Upper lobe of left lung (tissue), 6 donors: ENCODE measurements at regions not wholly inside any gene's neighbourhood (a gene's known extent, or its start where the extent isn't known, plus 50 kb on each side); places are given as distances from the start of the nearest gene placed in this dataset.

ENCODE experiments used
- ATAC-seq, 2 donors: fragments of 200-7000 bp; cut with Tn5 transposase; one replicate each; pipeline ENCODE4 v1.9.1; 2022; ENCODE audit warnings: mild to moderate bottlenecking in 2 of 2, moderate library complexity in 2 of 2; ENCODE audit not compliant: low FRiP score in 2 of 2
- DNase-seq, 2 donors: peaks; one replicate each; pipeline ENCODE4 v3.0.0-alpha.2; 2019 to 2020
- H3K27ac ChIP-seq, 4 donors: fragments of 200-600 bp; sonication (generic); one replicate each; pipeline ENCODE4 v1.5.1; 2016 to 2019
- H3K27me3 ChIP-seq, 4 donors: fragments of 200-600 bp; sonication (generic); one replicate each; pipeline ENCODE4 v1.5.1; 2017 to 2019
- H3K36me3 ChIP-seq, 4 donors: fragments of 200-600 bp; sonication (generic); one replicate each; pipeline ENCODE4 v1.5.1; 2016 to 2019
- H3K4me1 ChIP-seq, 4 donors: fragments of 200-600 bp; sonication (generic); one replicate each; pipeline ENCODE4 v1.5.1; 2018 to 2019
- H3K4me3 ChIP-seq, 4 donors: fragments of 200-600 bp; sonication (generic); one replicate each; pipeline ENCODE4 v1.5.1; 2017 to 2019; ENCODE audit warnings: mild to moderate bottlenecking in 2 of 4, moderate library complexity in 1 of 4
- H3K9me3 ChIP-seq, 4 donors: fragments of 200-600 bp; sonication (generic); one replicate each; pipeline ENCODE4 v1.5.1; 2018 to 2019
- CTCF ChIP-seq, 6 experiments: fragments of 450-650 bp in 4 of 6; fragments of 200-600 bp in 2 of 6; sonication (generic) in 2 of 6; IDR thresholded peaks; one replicate each; pipeline ENCODE4 v1.5.1; 2016 to 2019; ENCODE audit warnings: antibody characterized with exemption in 6 of 6
- EP300 ChIP-seq, 4 donors: sonication (generic); formaldehyde crosslinking; IDR thresholded peaks; one replicate each; pipeline ENCODE4 v1.5.1; 2017; ENCODE audit warnings: antibody characterized with exemption in 4 of 4, control low read depth in 2 of 4
- POLR2A ChIP-seq, 4 donors: fragments of 450-650 bp; IDR thresholded peaks; one replicate each; pipeline ENCODE4 v1.5.1; 2016 to 2017; ENCODE audit warnings: antibody characterized with exemption in 4 of 4, mild to moderate bottlenecking in 2 of 4
- POLR2AphosphoS5 ChIP-seq, 2 donors: sonication (generic); formaldehyde crosslinking; IDR thresholded peaks; one replicate each; pipeline ENCODE4 v1.5.1; 2017; ENCODE audit warnings: antibody characterized with exemption in 2 of 2
- WGBS, 2 donors: methylation state at CpG; one replicate each; pipeline ENCODE4 v1.1.5; 2017 to 2018; 5-methylcytosine and 5-hydroxymethylcytosine counted together
- donor health status: DM: no; HTN: no; CAD: no; lungs with moderate emphysema.
- donor health status: DM: no; HTN: yes; CAD: no; lungs with severe emphysema.

- Histone ChIP-seq H3K9me3 (no peaks in the 10 kb centered on the region), H3K4me1 (no peaks in the 10 kb centered on the region), H3K4me3 (no peak overlapping the region)
These were observed 722.5 kb upstream of the PRKX start for GRCh38 chrX:4435905-4436304.

GRCh38 chrX:4397471-4397870 lies 684.0 kb upstream of the PRKX start:
- 44 to 61% methylated on average over 2 of the region's 2 CpGs for WGBS, 2 donors
- TF ChIP-seq POLR2A (IDR thresholded peaks at IDR 0.05) (no peak), CTCF (IDR thresholded peaks at IDR 0.05) (no peak), EP300 (IDR thresholded peaks at IDR 0.05) (no peak), POLR2AphosphoS5 (IDR thresholded peaks at IDR 0.05) (no peak)

More at GRCh38 chrX:4435905-4436304, 722.5 kb upstream of the PRKX start:
- no peaks in the 10 kb centered on the region for H3K36me3 ChIP-seq
- no peak overlapping the region for H3K27ac ChIP-seq
- no peaks in the 10 kb centered on the region for H3K27me3 ChIP-seq
- DNase-seq (no peak), ATAC-seq (no peak)
- no peak for TF ChIP-seq CTCF (IDR thresholded peaks at IDR 0.05)
- no peak for TF ChIP-seq POLR2AphosphoS5 (IDR thresholded peaks at IDR 0.05)
- no peak for TF ChIP-seq EP300 (IDR thresholded peaks at IDR 0.05)
- no peak for TF ChIP-seq POLR2A (IDR thresholded peaks at IDR 0.05)
- WGBS, 2 donors, result 49 to 57% methylated on average over 3 to 4 of the region's 4 CpGs

GRCh38 chrX:4382273-4382672 lies 668.8 kb upstream of the PRKX start:
- H3K9me3 ChIP-seq, result peaks cover 0 to 11% (median 0%) of the 10 kb centered on the region in 4 donors
- 38 to 40% methylated on average over 3 of the region's 3 CpGs for WGBS, 2 donors
- DNase-seq (no peak), ATAC-seq (no peak)
- no peak for TF ChIP-seq EP300 (IDR thresholded peaks at IDR 0.05)
- H3K4me1 ChIP-seq, result no peaks in the 10 kb centered on the region
- H3K36me3 ChIP-seq, result no peaks in the 10 kb centered on the region
- no peak overlapping the region for H3K4me3 ChIP-seq
- no peak overlapping the region for H3K27ac ChIP-seq
- H3K27me3 ChIP-seq, result no peaks in the 10 kb centered on the region

More at GRCh38 chrX:4397471-4397870, 684.0 kb upstream of the PRKX start:
- no peaks in the 10 kb centered on the region for H3K4me1 ChIP-seq
- ATAC-seq, result no peak
- no peak for DNase-seq
- H3K27me3 ChIP-seq, result no peaks in the 10 kb centered on the region
- no peak overlapping the region for H3K27ac ChIP-seq
- no peaks in the 10 kb centered on the region for H3K36me3 ChIP-seq
- H3K9me3 ChIP-seq, result no peaks in the 10 kb centered on the region
- no peak overlapping the region for H3K4me3 ChIP-seq

- Histone ChIP-seq H3K36me3 (no peaks in the 10 kb centered on the region), H3K4me3 (no peak overlapping the region), H3K9me3 (peaks cover 0 to 11% (median 0%) of the 10 kb centered on the region in 4 donors), H3K27me3 (no peaks in the 10 kb centered on the region), H3K4me1 (no peaks in the 10 kb centered on the region), H3K27ac (no peak overlapping the region)
- DNase-seq (no peak), ATAC-seq (no peak)
- no peak for TF ChIP-seq EP300 (IDR thresholded peaks at IDR 0.05)
- TF ChIP-seq POLR2AphosphoS5 (IDR thresholded peaks at IDR 0.05), result no peak
- no peak for TF ChIP-seq POLR2A (IDR thresholded peaks at IDR 0.05)
These were observed 667.3 kb upstream of the PRKX start for GRCh38 chrX:4380710-4381109.

- DNase-seq (no peak), ATAC-seq (no peak)
- Histone ChIP-seq H3K4me3 (no peak overlapping the region), H3K4me1 (no peaks in the 10 kb centered on the region), H3K27me3 (no peaks in the 10 kb centered on the region), H3K27ac (no peak overlapping the region), H3K9me3 (peaks cover 0 to 11% (median 0%) of the 10 kb centered on the region in 4 donors), H3K36me3 (no peaks in the 10 kb centered on the region)
- TF ChIP-seq CTCF (IDR thresholded peaks at IDR 0.05) (no peak), POLR2A (IDR thresholded peaks at IDR 0.05) (no peak), POLR2AphosphoS5 (IDR thresholded peaks at IDR 0.05) (no peak), EP300 (IDR thresholded peaks at IDR 0.05) (no peak)
- WGBS, 2 donors, result 95 to 100% methylated on average over 1 of the region's 1 CpG
These were observed 665.6 kb upstream of the PRKX start for GRCh38 chrX:4379071-4379470.

- ATAC-seq (no peak), DNase-seq (no peak)
- Histone ChIP-seq H3K4me1 (no peaks in the 10 kb centered on the region), H3K36me3 (no peaks in the 10 kb centered on the region), H3K27ac (no peak overlapping the region), H3K27me3 (no peaks in the 10 kb centered on the region), H3K9me3 (peaks cover 0 to 6% (median 0%) of the 10 kb centered on the region in 4 donors), H3K4me3 (no peak overlapping the region)
- TF ChIP-seq CTCF (IDR thresholded peaks at IDR 0.05), result no peak
- TF ChIP-seq POLR2A (IDR thresholded peaks at IDR 0.05), result no peak
- no peak for TF ChIP-seq EP300 (IDR thresholded peaks at IDR 0.05)
- no peak for TF ChIP-seq POLR2AphosphoS5 (IDR thresholded peaks at IDR 0.05)
- WGBS, 2 donors, result 64 to 66% methylated on average over 8 of the region's 8 CpGs
These were observed 660.3 kb upstream of the PRKX start for GRCh38 chrX:4373791-4374190.
